ENCODE measurements at regions not wholly inside any gene's neighbourhood (a gene's known extent, or its start where the extent isn't known, plus 50 kb on each side); places are given as distances from the start of the nearest gene placed in this dataset.

DNA sequence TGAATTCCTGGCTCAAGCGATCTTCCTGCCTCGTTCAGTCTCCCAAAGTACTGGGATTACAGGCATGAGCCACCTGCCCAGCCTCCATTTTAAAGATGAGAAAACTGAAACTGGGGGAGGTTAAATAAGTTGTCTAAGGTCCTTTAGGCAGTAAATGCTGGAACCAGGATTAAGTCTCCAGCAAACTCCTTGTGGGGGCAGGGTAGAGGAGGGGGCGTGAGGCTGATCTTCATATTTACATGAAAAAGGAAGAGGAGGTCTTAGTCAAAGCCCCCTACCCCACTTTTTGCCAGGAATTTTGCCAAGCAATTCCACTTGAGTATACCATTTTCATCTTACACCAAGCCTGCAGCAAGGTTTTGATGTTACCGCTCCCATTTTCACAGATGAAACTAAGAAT is 76.6 kb upstream of the NR4A3 start:
- Histone ChIP-seq H3K27me3 (no peaks in the 10 kb centered on the region), H3K4me3 (no peak overlapping the region), H3K9me3 (no peaks in the 10 kb centered on the region), H3K4me1 (no peaks in the 10 kb centered on the region), H3K27ac (no peak overlapping the region), H3K36me3 (no peaks in the 10 kb centered on the region)
- TF ChIP-seq CTCF (IDR thresholded peaks at IDR 0.05) = no peak
- TF ChIP-seq POLR2A (IDR thresholded peaks at IDR 0.05) = no peak
- TF ChIP-seq POLR2AphosphoS5 (IDR thresholded peaks at IDR 0.05; ENCODE audit: insufficient read depth in 1 of 2, low read depth in 1 of 2) = no peak
- intact Hi-C loops (cut with DNase I) = no loop called here
- no peak for DNase-seq (ENCODE audit: extremely low spot score in 2 of 2)

- Histone ChIP-seq H3K36me3 (no peaks in the 10 kb centered on the region), H3K4me3 (no peak overlapping the region), H3K27me3 (no peaks in the 10 kb centered on the region), H3K27ac (no peak overlapping the region), H3K4me1 (no peaks in the 10 kb centered on the region), H3K9me3 (no peaks in the 10 kb centered on the region)
- TF ChIP-seq POLR2A (IDR thresholded peaks at IDR 0.05) (no peak), POLR2AphosphoS5 (IDR thresholded peaks at IDR 0.05; ENCODE audit: insufficient read depth in 1 of 2, low read depth in 1 of 2) (no peak), CTCF (IDR thresholded peaks at IDR 0.05) (no peak)
- no peak for DNase-seq (ENCODE audit: extremely low spot score in 2 of 2)
- intact Hi-C loops (cut with DNase I) = no loop called here
Observed at GRCh38 chr9:99746406-99746805, 75.3 kb upstream of the NR4A3 start.

DNA sequence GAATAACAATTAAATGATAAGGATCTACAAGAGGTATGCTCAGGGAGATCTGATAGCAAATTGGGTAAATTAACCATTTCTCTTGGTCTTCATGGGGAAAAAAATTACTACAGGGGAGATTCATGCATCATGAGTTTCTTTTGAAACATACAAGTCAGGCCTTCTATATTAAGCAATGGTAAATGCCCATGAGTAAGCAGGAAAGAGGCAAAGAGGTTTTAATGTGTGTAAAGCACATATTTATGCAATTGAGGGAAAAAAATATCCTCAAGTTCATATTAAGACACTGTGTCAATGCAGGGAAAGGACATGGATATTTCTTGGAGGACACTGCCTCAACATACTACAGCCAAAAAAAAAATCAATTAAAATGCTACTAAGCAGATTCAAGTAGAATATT is 73.4 kb upstream of the NR4A3 start:
- TF ChIP-seq CTCF (IDR thresholded peaks at IDR 0.05) = no peak
- TF ChIP-seq POLR2AphosphoS5 (IDR thresholded peaks at IDR 0.05; ENCODE audit: insufficient read depth in 1 of 2, low read depth in 1 of 2) = no peak
- TF ChIP-seq POLR2A (IDR thresholded peaks at IDR 0.05) = no peak
- no peak for DNase-seq (ENCODE audit: extremely low spot score in 2 of 2)
- Histone ChIP-seq H3K9me3 (no peaks in the 10 kb centered on the region), H3K27ac (no peak overlapping the region), H3K4me1 (no peaks in the 10 kb centered on the region), H3K27me3 (no peaks in the 10 kb centered on the region), H3K36me3 (no peaks in the 10 kb centered on the region), H3K4me3 (no peak overlapping the region)
- intact Hi-C loops (cut with DNase I) = no loop called here

DNA sequence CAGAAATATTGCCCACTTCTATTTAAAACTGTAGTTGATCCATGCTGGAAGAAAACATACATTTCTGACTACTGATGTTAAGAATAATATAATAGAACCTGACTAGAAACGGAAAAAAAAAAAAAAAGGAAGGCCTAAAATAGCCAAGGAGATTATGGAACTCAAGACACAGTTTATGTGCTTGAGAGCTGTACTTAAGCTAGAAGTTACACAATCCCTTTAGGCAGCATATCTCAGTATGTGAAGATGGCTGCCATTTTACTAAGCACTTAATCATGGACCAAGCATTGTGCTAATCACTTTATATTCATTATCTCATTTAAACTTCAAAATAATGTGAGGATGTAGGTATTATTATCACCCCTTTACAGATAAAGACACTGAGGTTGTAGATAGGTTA is 73.0 kb upstream of the NR4A3 start:
- H3K27ac ChIP-seq = no peak overlapping the region
- DNase-seq (ENCODE audit: extremely low spot score in 2 of 2) = no peak
- TF ChIP-seq CTCF (IDR thresholded peaks at IDR 0.05) (no peak), POLR2A (IDR thresholded peaks at IDR 0.05) (no peak), POLR2AphosphoS5 (IDR thresholded peaks at IDR 0.05; ENCODE audit: insufficient read depth in 1 of 2, low read depth in 1 of 2) (no peak)
- intact Hi-C loops (cut with DNase I) = no loop called here
- H3K36me3 ChIP-seq = no peaks in the 10 kb centered on the region
- H3K4me3 ChIP-seq = no peak overlapping the region
- no peaks in the 10 kb centered on the region for H3K4me1 ChIP-seq
- no peaks in the 10 kb centered on the region for H3K27me3 ChIP-seq
- H3K9me3 ChIP-seq = no peaks in the 10 kb centered on the region

- Histone ChIP-seq H3K4me1 (no peaks in the 10 kb centered on the region), H3K36me3 (no peaks in the 10 kb centered on the region), H3K9me3 (no peaks in the 10 kb centered on the region), H3K27me3 (no peaks in the 10 kb centered on the region), H3K27ac (no peak overlapping the region), H3K4me3 (no peak overlapping the region)
- intact Hi-C loops (cut with DNase I) = no loop called here
- TF ChIP-seq POLR2AphosphoS5 (IDR thresholded peaks at IDR 0.05; ENCODE audit: insufficient read depth in 1 of 2, low read depth in 1 of 2) (no peak), POLR2A (IDR thresholded peaks at IDR 0.05) (no peak), CTCF (IDR thresholded peaks at IDR 0.05) (no peak)
- no peak for DNase-seq (ENCODE audit: extremely low spot score in 2 of 2)
Observed at GRCh38 chr9:99749641-99750040, 72.0 kb upstream of the NR4A3 start.

All from vagina (tissue), 2 donors.